ENCODE measurements at regions not wholly inside any gene's neighbourhood (a gene's known extent, or its start where the extent isn't known, plus 50 kb on each side); places are given as distances from the start of the nearest gene placed in this dataset.

- DNase-seq (no peak), ATAC-seq (ENCODE audit: low FRiP score) (no peak)
- intact Hi-C loops (cut with DNase I), result no loop called here
- H3K27me3 ChIP-seq (ENCODE audit: control insufficient read depth in 1 of 2, insufficient read depth in 2 of 2, low read length in 1 of 2), result no peaks in the 10 kb centered on the region
- H3K9me3 ChIP-seq (ENCODE audit: control insufficient read depth, low read length), result peaks cover 2% of the 10 kb centered on the region
- H3K27ac ChIP-seq (ENCODE audit: low read depth in 1 of 2, low read length in 2 of 2), result no peak overlapping the region
- H3K36me3 ChIP-seq (ENCODE audit: control insufficient read depth in 1 of 2, insufficient read depth in 2 of 2, low read length in 1 of 2), result no peaks in the 10 kb centered on the region
- no peak overlapping the region for H3K4me3 ChIP-seq (ENCODE audit: low read length in 2 of 2)
- 79 to 84% methylated on average over 4 of the region's 4 CpGs for WGBS, 2 donors
- H3K4me1 ChIP-seq (ENCODE audit: control insufficient read depth in 1 of 2, insufficient read depth in 2 of 2, low read length in 2 of 2), result no peaks in the 10 kb centered on the region
Observed at GRCh38 chr10:63886281-63887022, 365.3 kb downstream of the REEP3 start.

GRCh38 chr10:63887023-63887589, 365.9 kb downstream of the REEP3 start:
- ATAC-seq (ENCODE audit: low FRiP score) (no peak), DNase-seq (no peak)
- Histone ChIP-seq H3K9me3 (ENCODE audit: control insufficient read depth, low read length) (no peaks in the 10 kb centered on the region), H3K4me3 (ENCODE audit: low read length in 2 of 2) (no peak overlapping the region), H3K4me1 (ENCODE audit: control insufficient read depth in 1 of 2, insufficient read depth in 2 of 2, low read length in 2 of 2) (no peaks in the 10 kb centered on the region), H3K36me3 (ENCODE audit: control insufficient read depth in 1 of 2, insufficient read depth in 2 of 2, low read length in 1 of 2) (no peaks in the 10 kb centered on the region), H3K27me3 (ENCODE audit: control insufficient read depth in 1 of 2, insufficient read depth in 2 of 2, low read length in 1 of 2) (no peaks in the 10 kb centered on the region), H3K27ac (ENCODE audit: low read depth in 1 of 2, low read length in 2 of 2) (no peak overlapping the region)
- intact Hi-C loops (cut with DNase I), result no loop called here
- WGBS, 2 donors, result 65 to 68% methylated on average over 11 of the region's 11 CpGs

GRCh38 chr10:63887600-63888370, 366.6 kb downstream of the REEP3 start:
- H3K27me3 ChIP-seq (ENCODE audit: control insufficient read depth in 1 of 2, insufficient read depth in 2 of 2, low read length in 1 of 2), result no peaks in the 10 kb centered on the region
- no peak overlapping the region for H3K4me3 ChIP-seq (ENCODE audit: low read length in 2 of 2)
- H3K27ac ChIP-seq (ENCODE audit: low read depth in 1 of 2, low read length in 2 of 2), result no peak overlapping the region
- H3K4me1 ChIP-seq (ENCODE audit: control insufficient read depth in 1 of 2, insufficient read depth in 2 of 2, low read length in 2 of 2), result no peaks in the 10 kb centered on the region
- ATAC-seq (ENCODE audit: low FRiP score), result no peak
- DNase-seq, result no peak
- intact Hi-C loops (cut with DNase I), result no loop called here
- no peaks in the 10 kb centered on the region for H3K36me3 ChIP-seq (ENCODE audit: control insufficient read depth in 1 of 2, insufficient read depth in 2 of 2, low read length in 1 of 2)
- WGBS, 2 donors, result 74 to 80% methylated on average over 5 of the region's 5 CpGs
- H3K9me3 ChIP-seq (ENCODE audit: control insufficient read depth, low read length), result no peaks in the 10 kb centered on the region

GRCh38 chr10:63889803-63890202, 368.6 kb downstream of the REEP3 start:
- no peak overlapping the region for H3K4me3 ChIP-seq (ENCODE audit: low read length in 2 of 2)
- 31 to 32% methylated on average over 4 of the region's 4 CpGs for WGBS, 2 donors
- H3K27ac ChIP-seq (ENCODE audit: low read depth in 1 of 2, low read length in 2 of 2), result no peak overlapping the region
- H3K36me3 ChIP-seq (ENCODE audit: control insufficient read depth in 1 of 2, insufficient read depth in 2 of 2, low read length in 1 of 2), result no peaks in the 10 kb centered on the region
- intact Hi-C loops (cut with DNase I), result no loop called here
- no peak for ATAC-seq (ENCODE audit: low FRiP score)
- DNase-seq, result no peak
- H3K9me3 ChIP-seq (ENCODE audit: control insufficient read depth, low read length), result no peaks in the 10 kb centered on the region
- H3K4me1 ChIP-seq (ENCODE audit: control insufficient read depth in 1 of 2, insufficient read depth in 2 of 2, low read length in 2 of 2), result no peaks in the 10 kb centered on the region
- no peaks in the 10 kb centered on the region for H3K27me3 ChIP-seq (ENCODE audit: control insufficient read depth in 1 of 2, insufficient read depth in 2 of 2, low read length in 1 of 2)

GRCh38 chr10:63896992-63897391, 375.8 kb downstream of the REEP3 start:
- no peak overlapping the region for H3K4me3 ChIP-seq (ENCODE audit: low read length in 2 of 2)
- intact Hi-C loops (cut with DNase I), result no loop called here
- WGBS, 2 donors, result 90% methylated on average over 5 of the region's 5 CpGs
- H3K9me3 ChIP-seq (ENCODE audit: control insufficient read depth, low read length), result no peaks in the 10 kb centered on the region
- no peaks in the 10 kb centered on the region for H3K4me1 ChIP-seq (ENCODE audit: control insufficient read depth in 1 of 2, insufficient read depth in 2 of 2, low read length in 2 of 2)
- ATAC-seq (ENCODE audit: low FRiP score) (no peak), DNase-seq (no peak)
- peaks cover 0 to 1% of the 10 kb centered on the region in 2 donors for H3K27me3 ChIP-seq (ENCODE audit: control insufficient read depth in 1 of 2, insufficient read depth in 2 of 2, low read length in 1 of 2)
- no peak overlapping the region for H3K27ac ChIP-seq (ENCODE audit: low read depth in 1 of 2, low read length in 2 of 2)
- no peaks in the 10 kb centered on the region for H3K36me3 ChIP-seq (ENCODE audit: control insufficient read depth in 1 of 2, insufficient read depth in 2 of 2, low read length in 1 of 2)

- ATAC-seq (ENCODE audit: low FRiP score) (no peak), DNase-seq (no peak)
- H3K27ac ChIP-seq (ENCODE audit: low read depth in 1 of 2, low read length in 2 of 2), result no peak overlapping the region
- 92 to 94% methylated on average over 3 of the region's 3 CpGs for WGBS, 2 donors
- no peaks in the 10 kb centered on the region for H3K36me3 ChIP-seq (ENCODE audit: control insufficient read depth in 1 of 2, insufficient read depth in 2 of 2, low read length in 1 of 2)
- no peaks in the 10 kb centered on the region for H3K4me1 ChIP-seq (ENCODE audit: control insufficient read depth in 1 of 2, insufficient read depth in 2 of 2, low read length in 2 of 2)
- intact Hi-C loops (cut with DNase I), result no loop called here
- no peak overlapping the region for H3K4me3 ChIP-seq (ENCODE audit: low read length in 2 of 2)
- peaks cover 0 to 1% of the 10 kb centered on the region in 2 donors for H3K27me3 ChIP-seq (ENCODE audit: control insufficient read depth in 1 of 2, insufficient read depth in 2 of 2, low read length in 1 of 2)
- no peaks in the 10 kb centered on the region for H3K9me3 ChIP-seq (ENCODE audit: control insufficient read depth, low read length)
Observed at GRCh38 chr10:63899673-63900300, 378.6 kb downstream of the REEP3 start.

- H3K36me3 ChIP-seq (ENCODE audit: control insufficient read depth in 1 of 2, insufficient read depth in 2 of 2, low read length in 1 of 2), result no peaks in the 10 kb centered on the region
- no peaks in the 10 kb centered on the region for H3K4me1 ChIP-seq (ENCODE audit: control insufficient read depth in 1 of 2, insufficient read depth in 2 of 2, low read length in 2 of 2)
- H3K27me3 ChIP-seq (ENCODE audit: control insufficient read depth in 1 of 2, insufficient read depth in 2 of 2, low read length in 1 of 2), result peaks cover 0 to 1% of the 10 kb centered on the region in 2 donors
- H3K4me3 ChIP-seq (ENCODE audit: low read length in 2 of 2), result no peak overlapping the region
- intact Hi-C loops (cut with DNase I), result no loop called here
- no peak for ATAC-seq (ENCODE audit: low FRiP score)
- no peak overlapping the region for H3K27ac ChIP-seq (ENCODE audit: low read depth in 1 of 2, low read length in 2 of 2)
- H3K9me3 ChIP-seq (ENCODE audit: control insufficient read depth, low read length), result no peaks in the 10 kb centered on the region
- WGBS, 2 donors, result 71 to 74% methylated on average over 3 of the region's 3 CpGs
- DNase-seq, result no peak
Observed at GRCh38 chr10:63901228-63901627, 380.0 kb downstream of the REEP3 start.

- Histone ChIP-seq H3K4me1 (ENCODE audit: control insufficient read depth in 1 of 2, insufficient read depth in 2 of 2, low read length in 2 of 2) (no peaks in the 10 kb centered on the region), H3K36me3 (ENCODE audit: control insufficient read depth in 1 of 2, insufficient read depth in 2 of 2, low read length in 1 of 2) (no peaks in the 10 kb centered on the region), H3K9me3 (ENCODE audit: control insufficient read depth, low read length) (no peaks in the 10 kb centered on the region), H3K27ac (ENCODE audit: low read depth in 1 of 2, low read length in 2 of 2) (no peak overlapping the region), H3K4me3 (ENCODE audit: low read length in 2 of 2) (no peak overlapping the region), H3K27me3 (ENCODE audit: control insufficient read depth in 1 of 2, insufficient read depth in 2 of 2, low read length in 1 of 2) (peaks cover 0 to 1% of the 10 kb centered on the region in 2 donors)
- ATAC-seq (ENCODE audit: low FRiP score) (no peak), DNase-seq (no peak)
- intact Hi-C loops (cut with DNase I), result no loop called here
- 31% methylated on average over 6 of the region's 6 CpGs for WGBS, 2 donors
Observed at GRCh38 chr10:63901881-63902280, 380.7 kb downstream of the REEP3 start.

Data from aorta (tissue), 5 donors.